GM12878 (cell line): ENCODE measurements at regions not wholly inside any gene's neighbourhood (a gene's known extent, or its start where the extent isn't known, plus 50 kb on each side); places are given as distances from the start of the nearest gene placed in this dataset.

Source experiments
- ATAC-seq: fragments of 200-7000 bp; cut with Tn5 transposase; 3 replicates; pipeline ENCODE4 v1.9.1; 2020; ENCODE audit warnings: mild to moderate bottlenecking, moderate library complexity
- BruUV-seq: library from RNA; stranded (reverse); fragments of 400-500 nt; replicated peaks from 2 replicates; lab custom pipeline; 2021; lab: Mats Ljungman, UMichigan
- CTCF ChIA-PET: fragments of 300-600 bp; sonication (Branson Sonifier 250); formaldehyde crosslinking; extraction: SDS; loops from one replicate; lab custom pipeline; 2021; ENCODE audit warnings: inconsistent platforms; lab: Yijun Ruan, JAX
- POLR2A ChIA-PET: fragments of 350-600 bp; formaldehyde crosslinking; extraction: SDS; loops from one replicate; lab custom pipeline; 2021; ENCODE audit warnings: inconsistent platforms; lab: Charles Lee
- RAD21 ChIA-PET: fragments of 300-600 bp; sonication (Branson Sonifier 250); formaldehyde crosslinking; loops from one replicate; lab custom pipeline; 2023; ENCODE audit warnings: antibody characterized with exemption; ENCODE audit not compliant: unreplicated experiment; lab: Charles Lee
- SMC1A ChIA-PET: fragments of 300-600 bp; sonication (Branson Sonifier 250); formaldehyde crosslinking; loops from one replicate; lab custom pipeline; 2023; ENCODE audit not compliant: unreplicated experiment, uncharacterized antibody; lab: Charles Lee
- DNase-seq: peaks from one replicate; pipeline ENCODE4 v3.0.0-alpha.2; 2011; ENCODE audit warnings: low read depth, low spot score
- FAIRE-seq: peaks from 3 replicates; lab custom pipeline; 2011; peaks lifted over from hg19 to GRCh38; lab: Jason Lieb, UNC
- H2AFZ ChIP-seq: 2 replicates; pipeline ENCODE4 v1.6.0; 2011; ENCODE audit warnings: low read depth, low read length, control low read depth; ENCODE audit not compliant: control insufficient read depth
- H3K27ac ChIP-seq: 2 replicates; pipeline ENCODE4 v1.5.1; 2011; ENCODE audit warnings: control low read depth; ENCODE audit not compliant: control insufficient read depth, insufficient read depth
- H3K27me3 ChIP-seq, 2 experiments: replicated peaks in 1 of 2; 2 replicates each; pipeline versions ENCODE4 v1.6.0 to v1.6.1; 2011; ENCODE audit warnings: low read length in 1 of 2; ENCODE audit not compliant: control insufficient read depth in 2 of 2, insufficient read depth in 2 of 2
- H3K36me3 ChIP-seq, 2 experiments: 2 replicates each; pipeline ENCODE4 v1.5.1; 2011; ENCODE audit warnings: low read length in 1 of 2; ENCODE audit not compliant: control insufficient read depth in 2 of 2, insufficient read depth in 2 of 2
- H3K4me1 ChIP-seq: 2 replicates; pipeline ENCODE4 v1.6.1; 2011; ENCODE audit warnings: mild to moderate bottlenecking, low read length, moderate library complexity, mixed read lengths; ENCODE audit not compliant: control insufficient read depth, insufficient read depth
- H3K4me2 ChIP-seq: 2 replicates; pipeline ENCODE4 v1.6.0; 2011; ENCODE audit warnings: control low read depth; ENCODE audit not compliant: control insufficient read depth, insufficient read depth
- H3K4me3 ChIP-seq: fragments of 200-600 bp; sonication (generic); 2 replicates; pipeline ENCODE4 v1.5.1; 2016
- H3K79me2 ChIP-seq: 2 replicates; pipeline ENCODE4 v1.6.0; 2011; ENCODE audit warnings: low read length; ENCODE audit not compliant: control insufficient read depth, insufficient read depth
- H3K9ac ChIP-seq: 2 replicates; pipeline ENCODE4 v1.8.0; 2011; ENCODE audit warnings: low read length, control low read depth, mixed read lengths; ENCODE audit not compliant: control insufficient read depth, insufficient read depth
- H3K9me3 ChIP-seq: replicated peaks from 3 replicates; pipeline ENCODE4 v1.5.1; 2011; ENCODE audit warnings: mild to moderate bottlenecking, low read length; ENCODE audit not compliant: control insufficient read depth, insufficient read depth
- H4K20me1 ChIP-seq: 2 replicates; pipeline ENCODE4 v1.6.0; 2011; ENCODE audit not compliant: control insufficient read depth, insufficient read depth
- CBX3 ChIP-seq: fragments of 200-600 bp; sonication (generic); IDR thresholded peaks from 2 replicates; pipeline ENCODE4 v1.6.1; 2016; ENCODE audit warnings: low read depth, borderline replicate concordance
- MLLT1 ChIP-seq: fragments of 450-650 bp; IDR thresholded peaks from 2 replicates; pipeline ENCODE4 v1.6.1; 2016; ENCODE audit warnings: mild to moderate bottlenecking
- RELB ChIP-seq: fragments of 450-650 bp; IDR thresholded peaks from 2 replicates; pipeline ENCODE4 v1.6.1; 2017; ENCODE audit warnings: low read depth, mild to moderate bottlenecking, moderate library complexity
- RUNX3 ChIP-seq: IDR thresholded peaks from 2 replicates; pipeline ENCODE4 v1.6.1; 2012; ENCODE audit warnings: low read length, inconsistent platforms
- SUPT20H ChIP-seq: IDR thresholded peaks from 2 replicates; pipeline ENCODE4 v1.6.1; 2011; ENCODE audit warnings: low read depth, mild to moderate bottlenecking, low read length, moderate library complexity, borderline replicate concordance; ENCODE audit not compliant: control insufficient read depth
- WGBS: methylation state at CpG from one replicate; pipeline ENCODE4 v1.1.6; 2016; ENCODE audit warnings: low lambda C conversion rate; ENCODE audit not compliant: insufficient replicate concordance, insufficient coverage; ENCODE audit errors: missing lambda C conversion rate; 5-methylcytosine and 5-hydroxymethylcytosine counted together
- in situ Hi-C: fragments of 300-500 bp; cut with MboI; formaldehyde crosslinking; loops from 9 replicates; pipeline ENCODE4 v1.14.3; 2018; ENCODE audit warnings: mixed read lengths
- intact Hi-C: fragments of 100-400 bp; cut with micrococcal nuclease; formaldehyde crosslinking; loops from one replicate; pipeline ENCODE4 v1.14.2; 2022; ENCODE audit not compliant: unreplicated experiment
- TF ChIP-seq, protein P1 (sequence below): fragments of 450-650 bp; IDR thresholded peaks from 2 replicates; pipeline ENCODE4 v1.6.1; 2017; ENCODE audit warnings: antibody characterized with exemption, mild to moderate bottlenecking, moderate library complexity

DNA sequence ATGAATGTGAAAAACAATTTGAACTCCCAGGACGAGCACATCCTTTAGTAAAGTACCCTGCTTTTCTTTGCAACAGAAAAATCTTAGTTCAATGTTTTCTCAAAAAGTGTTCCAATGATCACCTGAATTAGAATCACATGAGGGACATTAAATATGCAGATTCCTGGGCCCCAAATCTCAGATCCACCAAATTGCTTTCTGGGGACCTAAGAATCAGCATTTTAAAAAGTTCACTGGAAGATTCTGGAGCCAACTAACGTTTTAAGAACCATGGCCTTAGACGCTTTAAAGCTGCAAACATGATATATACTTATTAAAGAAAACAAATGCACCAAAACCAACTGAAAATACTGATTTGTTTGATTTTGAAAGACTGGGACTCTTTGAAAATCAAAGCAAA, 143.4 kb upstream of the TMEM168 start (continued):
- TF ChIP-seq RELB (no peak), MLLT1 (no peak)

DNA sequence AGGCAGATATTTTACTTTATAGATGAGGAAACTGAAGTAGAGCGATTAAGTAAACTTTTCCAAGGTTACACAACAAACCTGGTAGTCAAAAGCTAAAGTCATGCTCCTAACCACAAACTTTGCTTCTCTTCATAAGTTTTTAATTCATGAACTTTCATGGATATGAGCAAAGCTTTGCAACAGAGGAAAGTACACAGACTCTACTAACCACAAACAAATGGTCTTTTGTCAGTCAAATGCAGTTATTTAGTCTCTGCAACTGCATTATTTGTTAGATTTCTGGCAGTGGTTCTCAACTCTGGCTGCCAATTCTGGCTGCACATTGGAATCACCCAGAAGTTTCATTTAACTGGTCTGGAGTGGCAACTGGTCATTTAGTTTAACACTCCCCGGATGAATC, 140.6 kb upstream of the TMEM168 start:
- H3K9me3 ChIP-seq, result no peaks in the 10 kb centered on the region
- 97% methylated on average over 2 of the region's 2 CpGs for WGBS
- no peak overlapping the region for H3K27ac ChIP-seq
- ATAC-seq, result no peak
- no peak overlapping the region for H3K4me2 ChIP-seq
- DNase-seq, result no peak
- H3K4me3 ChIP-seq, result no peak overlapping the region
- H2AFZ ChIP-seq, result no peak overlapping the region
- ChIA-PET CTCF (interaction anchor here (1.0 to 1.5 kb wide), 2 partner anchors 32 to 61 kb away, joined by 3 read pairs; no protein-coding TSS in a partner anchor), SMC1A (interaction anchor here (0.7 to 1.4 kb wide), 2 partner anchors 9 to 88 kb away, joined by 3 to 4 read pairs; a partner anchor contains a TSS), RAD21 (no interaction called here), POLR2A (no interaction called here)
- FAIRE-seq, result no peak
- H3K4me1 ChIP-seq, result no peaks in the 10 kb centered on the region
- intact Hi-C loops, result loop anchor here (10.0 kb wide), 1 partner anchor 184 kb away; the partner anchor contains the start of gene SMIM30
- no peaks in the 10 kb centered on the region for H3K27me3 ChIP-seq
- in situ Hi-C loops, result no loop called here
- no TSS peak for BruUV-seq
- H4K20me1 ChIP-seq, result no peaks in the 10 kb centered on the region
- TF ChIP-seq, protein P1, sequence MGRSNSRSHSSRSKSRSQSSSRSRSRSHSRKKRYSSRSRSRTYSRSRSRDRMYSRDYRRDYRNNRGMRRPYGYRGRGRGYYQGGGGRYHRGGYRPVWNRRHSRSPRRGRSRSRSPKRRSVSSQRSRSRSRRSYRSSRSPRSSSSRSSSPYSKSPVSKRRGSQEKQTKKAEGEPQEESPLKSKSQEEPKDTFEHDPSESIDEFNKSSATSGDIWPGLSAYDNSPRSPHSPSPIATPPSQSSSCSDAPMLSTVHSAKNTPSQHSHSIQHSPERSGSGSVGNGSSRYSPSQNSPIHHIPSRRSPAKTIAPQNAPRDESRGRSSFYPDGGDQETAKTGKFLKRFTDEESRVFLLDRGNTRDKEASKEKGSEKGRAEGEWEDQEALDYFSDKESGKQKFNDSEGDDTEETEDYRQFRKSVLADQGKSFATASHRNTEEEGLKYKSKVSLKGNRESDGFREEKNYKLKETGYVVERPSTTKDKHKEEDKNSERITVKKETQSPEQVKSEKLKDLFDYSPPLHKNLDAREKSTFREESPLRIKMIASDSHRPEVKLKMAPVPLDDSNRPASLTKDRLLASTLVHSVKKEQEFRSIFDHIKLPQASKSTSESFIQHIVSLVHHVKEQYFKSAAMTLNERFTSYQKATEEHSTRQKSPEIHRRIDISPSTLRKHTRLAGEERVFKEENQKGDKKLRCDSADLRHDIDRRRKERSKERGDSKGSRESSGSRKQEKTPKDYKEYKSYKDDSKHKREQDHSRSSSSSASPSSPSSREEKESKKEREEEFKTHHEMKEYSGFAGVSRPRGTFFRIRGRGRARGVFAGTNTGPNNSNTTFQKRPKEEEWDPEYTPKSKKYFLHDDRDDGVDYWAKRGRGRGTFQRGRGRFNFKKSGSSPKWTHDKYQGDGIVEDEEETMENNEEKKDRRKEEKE, result no peak
- TF ChIP-seq CBX3 (no peak), SUPT20H (no peak), RUNX3 (peak; percentile 5; the same call in 1 of the 2 replicates)
- peaks cover 0 to 3% of the 10 kb centered on the region in 2 experiments; a peak in 2 of 4 replicates for H3K36me3 ChIP-seq
- H3K79me2 ChIP-seq, result peaks cover 7% of the 10 kb centered on the region
- no peak overlapping the region for H3K9ac ChIP-seq
